ENCODE measurements at regions not wholly inside any gene's neighbourhood (a gene's known extent, or its start where the extent isn't known, plus 50 kb on each side); places are given as distances from the start of the nearest gene placed in this dataset.

GRCh38 chr14:35978561-35978960 lies 152.4 kb downstream of the BRMS1L start:
- TF ChIP-seq SNAI2 (CRISPR knock-in tag; IDR thresholded peaks at IDR 0.05) (no peak), TOX (CRISPR knock-in tag; IDR thresholded peaks at IDR 0.05; ENCODE audit: borderline replicate concordance) (no peak), RARB (CRISPR knock-in tag; IDR thresholded peaks at IDR 0.05) (no peak), ZFP3 (CRISPR knock-in tag; IDR thresholded peaks at IDR 0.05) (no peak)
- TF ChIP-seq, protein P1, sequence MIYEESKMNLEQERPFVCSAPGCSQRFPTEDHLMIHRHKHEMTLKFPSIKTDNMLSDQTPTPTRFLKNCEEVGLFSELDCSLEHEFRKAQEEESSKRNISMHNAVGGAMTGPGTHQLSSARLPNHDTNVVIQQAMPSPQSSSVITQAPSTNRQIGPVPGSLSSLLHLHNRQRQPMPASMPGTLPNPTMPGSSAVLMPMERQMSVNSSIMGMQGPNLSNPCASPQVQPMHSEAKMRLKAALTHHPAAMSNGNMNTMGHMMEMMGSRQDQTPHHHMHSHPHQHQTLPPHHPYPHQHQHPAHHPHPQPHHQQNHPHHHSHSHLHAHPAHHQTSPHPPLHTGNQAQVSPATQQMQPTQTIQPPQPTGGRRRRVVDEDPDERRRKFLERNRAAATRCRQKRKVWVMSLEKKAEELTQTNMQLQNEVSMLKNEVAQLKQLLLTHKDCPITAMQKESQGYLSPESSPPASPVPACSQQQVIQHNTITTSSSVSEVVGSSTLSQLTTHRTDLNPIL (CRISPR knock-in tag; IDR thresholded peaks at IDR 0.05; ENCODE audit: low read depth) = no peak
